Mammary epithelial cell (primary cell): ENCODE measurements at regions not wholly inside any gene's neighbourhood (a gene's known extent, or its start where the extent isn't known, plus 50 kb on each side); places are given as distances from the start of the nearest gene placed in this dataset.

Source experiments
- CTCF ChIP-seq, 2 donors: IDR thresholded peaks in 1 of 2; conservative IDR thresholded peaks in 1 of 2; 2 replicates each; pipeline ENCODE4 v1.5.1; 2011 to 2012; ENCODE audit warnings: inconsistent platforms in 2 of 2, low read length in 2 of 2, mild to moderate bottlenecking in 2 of 2, control low read depth in 1 of 2, low read depth in 1 of 2; ENCODE audit not compliant: insufficient read depth in 1 of 2; ENCODE audit errors: extremely low read depth in 1 of 2
- EZH2 ChIP-seq: IDR thresholded peaks from 2 replicates; pipeline ENCODE4 v1.6.1; 2012; ENCODE audit warnings: low read length, inconsistent platforms, borderline replicate concordance

- TF ChIP-seq CTCF (conservative IDR thresholded peaks at IDR 0.05 in 1 of 2, IDR thresholded peaks at IDR 0.05 in 1 of 2; ENCODE audit: extremely low read depth in 1 of 2, insufficient read depth in 1 of 2, low read depth in 1 of 2, low read length in 2 of 2), result no peak
- TF ChIP-seq EZH2, result no peak
Measured at GRCh38 chrX:137929951-137930350, 364.0 kb downstream of the ZIC3 start.
